ENCODE measurements at regions not wholly inside any gene's neighbourhood (a gene's known extent, or its start where the extent isn't known, plus 50 kb on each side); places are given as distances from the start of the nearest gene placed in this dataset.

GRCh38 chr3:127407026-127407939, 119.4 kb upstream of the PRR20G start:
- no peak overlapping the region for H3K4me3 ChIP-seq
- H3K27ac ChIP-seq, result peak overlapping the region; percentile 50 to 78
- no peak for ATAC-seq (replicated peaks in 6 of 8)
- in situ Hi-C loops (cut with MboI; ENCODE audit: low pct_unique_long_range_greater_than_20kb in 2 of 9, low sequenced_read_pairs in 9 of 9, unreplicated experiment in 9 of 9), result no loop called here
- H3K4me1 ChIP-seq (replicated peaks in 1 of 2), result peaks cover 54 to 60% of the 10 kb centered on the region in 2 donors
- WGBS, 10 experiments, result 51 to 83% (median 74%) methylated on average over 1 to 7 of the region's 13 CpGs; no CpG with 5 or more reads in 6 of the 10 experiments

DNA sequence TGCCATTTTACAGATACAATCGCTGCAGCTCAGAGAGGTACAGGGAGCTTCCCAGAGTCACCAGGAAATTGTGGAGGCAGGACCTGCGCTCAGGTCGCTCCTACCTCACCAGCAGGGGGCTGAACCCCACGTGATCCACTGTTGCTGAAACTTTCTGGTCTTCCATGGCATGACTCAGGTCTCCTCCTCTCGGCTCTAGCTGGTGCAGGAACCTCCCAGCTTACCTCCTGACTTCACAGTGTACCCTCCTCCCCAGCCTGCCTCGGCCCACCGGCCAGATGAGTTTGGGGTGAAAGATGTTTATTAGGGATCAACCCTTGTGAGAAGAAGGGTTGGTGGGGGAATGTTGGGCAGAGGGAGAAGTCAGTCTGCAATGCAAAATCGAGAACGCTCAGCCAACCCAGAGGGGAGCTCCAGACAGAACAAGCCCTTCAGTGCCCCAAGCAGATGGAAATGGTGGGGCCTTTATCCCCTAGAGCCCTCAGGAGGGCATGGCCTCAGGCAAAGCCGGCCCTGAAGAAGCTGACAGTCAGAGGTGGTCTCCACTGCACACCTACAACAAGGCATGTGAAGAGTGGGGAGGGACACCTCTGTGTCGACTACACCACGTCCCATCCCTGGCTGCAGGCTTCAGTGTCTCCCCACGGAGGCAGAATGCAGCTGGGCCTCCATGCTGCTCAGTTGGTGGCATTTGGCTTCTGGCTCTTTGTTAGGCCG, 118.6 kb upstream of the PRR20G start:
- no peak overlapping the region for H3K4me3 ChIP-seq
- ATAC-seq (replicated peaks in 6 of 8), result peak in 3 of 8 experiments; percentile 22 to 83 (median 69)
- WGBS, 10 experiments, result 70 to 100% (median 92%) methylated on average over 1 to 8 of the region's 14 CpGs; no CpG with 5 or more reads in 2 of the 10 experiments
- no peak overlapping the region for H3K27ac ChIP-seq
- in situ Hi-C loops (cut with MboI; ENCODE audit: low pct_unique_long_range_greater_than_20kb in 2 of 9, low sequenced_read_pairs in 9 of 9, unreplicated experiment in 9 of 9), result no loop called here
- H3K4me1 ChIP-seq (replicated peaks in 1 of 2), result peaks cover 48 to 56% of the 10 kb centered on the region in 2 donors

DNA sequence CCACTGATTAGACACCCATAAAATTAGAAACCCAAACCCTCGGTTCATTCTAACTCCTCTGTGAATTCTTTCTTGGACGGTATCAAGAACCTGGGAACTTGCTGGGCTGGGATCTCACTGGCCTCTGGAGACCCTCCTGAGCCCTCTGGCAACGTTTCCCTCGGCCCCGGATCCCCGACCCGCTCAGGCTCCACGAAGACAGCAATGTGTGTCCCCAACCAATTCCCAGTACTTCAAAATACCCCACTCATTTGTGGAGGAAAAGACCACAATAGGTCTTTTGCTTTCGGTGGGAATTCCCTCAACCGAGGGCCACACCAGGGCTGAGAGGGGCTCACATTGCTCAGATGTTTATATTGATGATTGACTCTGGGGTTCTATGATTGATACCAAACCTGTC, 117.9 kb upstream of the PRR20G start:
- in situ Hi-C loops (cut with MboI; ENCODE audit: low pct_unique_long_range_greater_than_20kb in 2 of 9, low sequenced_read_pairs in 9 of 9, unreplicated experiment in 9 of 9), result no loop called here
- WGBS, 10 experiments, result 44 to 100% (median 73%) methylated on average over 3 to 8 of the region's 10 CpGs; no CpG with 5 or more reads in 6 of the 10 experiments
- no peak for ATAC-seq (replicated peaks in 6 of 8)
- Histone ChIP-seq H3K27ac (no peak overlapping the region), H3K4me1 (replicated peaks in 1 of 2) (peaks cover 42 to 50% of the 10 kb centered on the region in 2 donors), H3K4me3 (no peak overlapping the region)

- H3K4me3 ChIP-seq, result no peak overlapping the region
- no peak overlapping the region for H3K27ac ChIP-seq
- 6 to 100% (median 10%) methylated on average over 1 to 3 of the region's 8 CpGs; no CpG with 5 or more reads in 5 of the 10 experiments for WGBS, 10 experiments
- no peak for ATAC-seq (replicated peaks in 6 of 8)
- peaks cover 36 to 43% of the 10 kb centered on the region in 2 donors for H3K4me1 ChIP-seq (replicated peaks in 1 of 2)
- in situ Hi-C loops (cut with MboI; ENCODE audit: low pct_unique_long_range_greater_than_20kb in 2 of 9, low sequenced_read_pairs in 9 of 9, unreplicated experiment in 9 of 9), result no loop called here
Observed at GRCh38 chr3:127405010-127405598, 117.3 kb upstream of the PRR20G start.

DNA sequence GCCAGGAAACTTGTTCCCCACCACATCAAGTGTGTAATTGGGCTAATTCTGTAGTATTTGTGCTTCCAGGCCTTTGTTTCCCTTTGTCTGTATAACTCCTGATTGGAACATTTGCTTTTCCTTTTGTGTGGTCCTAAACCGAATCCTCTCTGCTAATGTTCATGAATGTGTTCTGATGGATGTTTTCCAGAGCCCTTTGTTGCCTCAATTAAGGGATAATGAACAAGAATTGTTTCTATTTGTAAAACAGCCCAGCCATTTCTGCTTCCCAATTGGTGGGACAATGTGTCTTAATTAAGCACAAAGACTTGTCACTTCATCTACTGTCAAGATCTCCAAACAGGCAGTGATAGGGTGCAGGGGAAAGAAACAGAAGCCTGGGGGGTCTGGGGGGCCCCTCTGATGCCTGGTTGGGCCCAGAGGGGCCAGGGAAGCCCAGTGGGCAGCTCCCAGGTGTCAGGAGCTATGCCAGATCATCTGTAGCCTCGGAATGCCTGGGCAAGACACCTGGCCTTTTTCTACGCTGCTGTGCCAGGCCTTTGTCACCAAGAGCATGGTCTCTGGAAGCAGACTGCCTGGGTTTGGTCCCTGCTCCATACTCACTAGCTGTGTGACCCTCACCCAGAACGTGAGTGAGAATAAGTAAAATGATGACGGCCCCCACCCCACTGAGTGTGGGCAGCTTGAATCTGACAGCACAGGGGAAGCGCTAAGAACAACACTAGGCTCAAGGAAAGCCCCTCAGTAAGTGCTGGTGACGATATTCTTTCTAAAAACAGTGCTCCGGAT, 116.6 kb upstream of the PRR20G start:
- Histone ChIP-seq H3K4me1 (replicated peaks in 1 of 2) (peaks cover 31 to 36% of the 10 kb centered on the region in 2 donors), H3K27ac (no peak overlapping the region), H3K4me3 (no peak overlapping the region)
- no peak for ATAC-seq (replicated peaks in 6 of 8)
- 23 to 86% (median 57%) methylated on average over 1 to 3 of the region's 8 CpGs; no CpG with 5 or more reads in 4 of the 10 experiments for WGBS, 10 experiments
- in situ Hi-C loops (cut with MboI; ENCODE audit: low pct_unique_long_range_greater_than_20kb in 2 of 9, low sequenced_read_pairs in 9 of 9, unreplicated experiment in 9 of 9), result no loop called here

- Histone ChIP-seq H3K4me3 (no peak overlapping the region), H3K4me1 (replicated peaks in 1 of 2) (peaks cover 25 to 30% of the 10 kb centered on the region in 2 donors), H3K27ac (no peak overlapping the region)
- in situ Hi-C loops (cut with MboI; ENCODE audit: low pct_unique_long_range_greater_than_20kb in 2 of 9, low sequenced_read_pairs in 9 of 9, unreplicated experiment in 9 of 9), result no loop called here
- WGBS, 10 experiments, result 77 to 100% (median 100%) methylated on average over 1 to 2 of the region's 2 CpGs; no CpG with 5 or more reads in 4 of the 10 experiments
- no peak for ATAC-seq (replicated peaks in 6 of 8)
Observed at GRCh38 chr3:127403795-127404194, 115.9 kb upstream of the PRR20G start.

- in situ Hi-C loops (cut with MboI; ENCODE audit: low pct_unique_long_range_greater_than_20kb in 2 of 9, low sequenced_read_pairs in 9 of 9, unreplicated experiment in 9 of 9), result no loop called here
- H3K27ac ChIP-seq, result no peak overlapping the region
- no peak overlapping the region for H3K4me3 ChIP-seq
- no peak for ATAC-seq (replicated peaks in 6 of 8)
- peaks cover 3 to 10% of the 10 kb centered on the region in 2 donors for H3K4me1 ChIP-seq (replicated peaks in 1 of 2)
Observed at GRCh38 chr3:127399154-127399553, 111.3 kb upstream of the PRR20G start.

DNA sequence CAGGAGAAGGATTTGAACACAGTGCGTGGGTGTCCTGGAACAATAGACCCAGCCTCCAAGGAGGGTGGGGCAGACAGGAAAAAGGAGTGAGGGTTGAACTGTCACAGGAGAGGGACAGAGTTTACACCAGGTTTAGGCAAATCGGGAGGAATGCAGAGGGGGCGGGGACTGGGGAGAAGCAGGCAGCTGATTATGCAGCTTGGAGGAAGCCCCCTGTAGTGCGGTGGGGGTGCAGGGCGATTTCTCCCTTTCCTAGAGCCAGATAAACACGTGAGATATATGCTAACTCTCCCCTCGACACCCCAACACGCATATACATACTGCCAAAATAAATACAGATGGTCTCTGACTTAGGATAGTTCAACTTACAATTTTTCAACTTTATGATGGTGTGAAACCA, 108.6 kb upstream of the PRR20G start:
- Histone ChIP-seq H3K27ac (no peak overlapping the region), H3K4me1 (replicated peaks in 1 of 2) (peaks cover 20 to 22% of the 10 kb centered on the region in 2 donors), H3K4me3 (no peak overlapping the region)
- ATAC-seq (replicated peaks in 6 of 8), result no peak
- 0 to 40% (median 22%) methylated on average over 1 to 6 of the region's 8 CpGs; no CpG with 5 or more reads in 5 of the 10 experiments for WGBS, 10 experiments
- in situ Hi-C loops (cut with MboI; ENCODE audit: low pct_unique_long_range_greater_than_20kb in 2 of 9, low sequenced_read_pairs in 9 of 9, unreplicated experiment in 9 of 9), result no loop called here

DNA sequence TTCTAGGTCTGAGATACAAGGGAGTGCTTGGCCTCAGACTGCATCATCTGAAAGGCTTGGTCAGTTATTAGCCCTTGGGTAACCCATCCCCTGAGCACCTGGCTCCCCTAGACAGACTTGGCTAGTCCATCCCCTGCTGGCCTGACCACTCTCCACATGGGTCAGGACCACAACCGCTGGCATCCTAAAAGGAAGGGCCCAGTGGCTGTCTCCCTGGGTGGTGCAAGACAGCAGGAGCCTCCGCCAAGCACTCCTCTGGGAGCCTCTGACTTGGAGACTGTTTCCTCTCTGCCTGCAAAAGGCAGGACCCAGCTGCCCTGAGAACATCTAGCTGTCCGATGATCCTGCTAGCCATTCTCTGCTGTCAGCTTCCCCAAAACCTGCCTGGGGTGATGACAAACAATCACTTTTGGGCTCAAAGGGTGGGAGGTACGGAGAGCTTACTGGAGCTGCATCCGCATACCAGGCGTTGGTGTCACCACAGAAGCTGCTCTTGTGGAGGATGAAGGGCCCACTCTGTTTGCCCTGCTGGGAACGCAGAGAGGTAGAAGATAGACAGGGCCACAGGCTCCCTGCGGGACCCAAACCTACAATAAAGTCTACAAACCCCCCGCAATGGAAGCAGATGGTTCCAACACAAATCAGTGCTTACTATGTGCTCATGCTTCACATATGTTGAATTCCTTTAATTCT, 108.0 kb upstream of the PRR20G start:
- Histone ChIP-seq H3K4me3 (no peak overlapping the region), H3K27ac (no peak overlapping the region), H3K4me1 (replicated peaks in 1 of 2) (peaks cover 27% of the 10 kb centered on the region in 2 donors)
- ATAC-seq (replicated peaks in 6 of 8), result no peak
- 40 to 100% (median 72%) methylated on average over 1 to 7 of the region's 9 CpGs; no CpG with 5 or more reads in 2 of the 10 experiments for WGBS, 10 experiments
- in situ Hi-C loops (cut with MboI; ENCODE audit: low pct_unique_long_range_greater_than_20kb in 2 of 9, low sequenced_read_pairs in 9 of 9, unreplicated experiment in 9 of 9), result no loop called here

DNA sequence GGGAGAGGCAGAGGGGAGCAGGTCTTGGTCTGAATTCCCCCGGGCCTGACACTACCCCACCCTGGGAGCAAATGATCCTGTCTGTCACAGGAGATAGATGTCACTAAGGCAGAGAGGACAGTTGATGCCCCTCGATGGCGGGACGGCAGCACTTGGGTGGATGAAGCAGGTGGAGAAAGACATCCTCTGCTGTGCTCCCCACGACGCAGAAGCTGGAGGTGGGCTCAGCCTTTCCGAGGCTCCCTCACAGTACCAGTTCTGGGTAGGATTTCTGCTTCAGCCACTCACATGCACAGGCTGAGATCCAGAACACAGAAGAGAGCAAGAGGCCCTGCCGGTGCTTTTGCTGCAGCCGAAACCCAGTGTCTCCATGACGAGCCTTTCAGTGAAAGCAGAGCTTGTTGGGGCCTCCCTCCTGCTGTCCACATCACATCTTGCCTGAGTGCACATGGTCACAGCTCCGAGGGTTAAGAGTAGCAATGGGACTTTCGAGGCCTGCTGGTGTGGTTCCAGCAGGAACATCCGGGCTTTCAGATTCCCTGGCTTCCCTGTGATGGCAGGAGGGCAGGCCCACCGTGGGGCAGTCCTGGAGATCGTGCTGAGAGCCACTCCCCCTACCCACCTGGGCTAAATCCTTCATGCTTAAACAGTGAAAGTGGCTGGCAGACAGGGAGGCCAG, 107.3 kb upstream of the PRR20G start:
- ATAC-seq (replicated peaks in 6 of 8), result peak in 1 of 8 experiments; percentile 5
- Histone ChIP-seq H3K4me1 (replicated peaks in 1 of 2) (peaks cover 27 to 30% of the 10 kb centered on the region in 2 donors), H3K27ac (no peak overlapping the region), H3K4me3 (no peak overlapping the region)
- in situ Hi-C loops (cut with MboI; ENCODE audit: low pct_unique_long_range_greater_than_20kb in 2 of 9, low sequenced_read_pairs in 9 of 9, unreplicated experiment in 9 of 9), result no loop called here
- WGBS, 10 experiments, result 0 to 100% (median 53%) methylated on average over 1 to 7 of the region's 15 CpGs; no CpG with 5 or more reads in 4 of the 10 experiments

DNA sequence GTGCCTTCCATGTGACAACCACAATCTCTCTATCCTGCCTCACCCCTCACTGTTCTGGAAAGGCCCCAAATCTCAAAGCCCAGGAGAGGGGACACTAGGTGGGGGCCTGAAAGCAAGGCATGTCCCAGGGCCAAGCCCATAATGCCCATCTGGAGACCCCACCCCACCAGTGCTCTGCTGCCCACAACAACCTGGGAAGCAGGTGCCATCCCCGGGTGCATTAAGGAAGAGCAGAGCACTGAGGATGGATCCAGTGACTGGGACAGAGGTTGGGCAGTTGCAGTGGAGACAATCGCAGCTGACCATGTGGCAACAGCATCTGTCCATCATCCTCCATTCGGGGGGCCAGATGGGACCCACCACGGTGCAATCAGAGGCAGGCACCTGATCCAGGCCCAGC, 106.2 kb upstream of the PRR20G start:
- whole genome bisulfite sequencing, 10 experiments, result 0 to 94% (median 86%) methylated on average over 1 to 3 of the region's 4 CpGs; no CpG with 5 or more reads in 6 of the 10 experiments
- Histone ChIP-seq H3K4me1 (replicated peaks in 1 of 2) (peaks cover 30% of the 10 kb centered on the region in 2 donors), H3K4me3 (no peak overlapping the region), H3K27ac (no peak overlapping the region)
- ATAC-seq (replicated peaks in 6 of 8), result no peak
- in situ Hi-C loops (cut with MboI; ENCODE audit: low pct_unique_long_range_greater_than_20kb in 2 of 9, low sequenced_read_pairs in 9 of 9, unreplicated experiment in 9 of 9), result no loop called here
